ENCODE measurements at regions not wholly inside any gene's neighbourhood (a gene's known extent, or its start where the extent isn't known, plus 50 kb on each side); places are given as distances from the start of the nearest gene placed in this dataset.
"Not testable (repeated sequence)": the region's sequence is repeated elsewhere in the genome, so short reads cannot be mapped to it uniquely, and the experiment has no call there.

GRCh38 chr2:71923143-71923525 lies 224.5 kb downstream of the CYP26B1 start:
- no peak overlapping the region for H3K4me3 ChIP-seq (ENCODE audit: low read depth, low read length)
- in situ Hi-C loops (cut with HindIII; ENCODE audit: low sequenced_read_pairs) = no loop called here
- TF ChIP-seq CTCF (IDR thresholded peaks at IDR 0.05; ENCODE audit: low read depth, low read length, missing control alignments) = no peak
- DNase-seq (ENCODE audit: low read depth) = no peak

- no peak for DNase-seq (ENCODE audit: low read depth)
- no peak overlapping the region for H3K4me3 ChIP-seq (ENCODE audit: low read depth, low read length)
- TF ChIP-seq CTCF (IDR thresholded peaks at IDR 0.05; ENCODE audit: low read depth, low read length, missing control alignments) = no peak
- in situ Hi-C loops (cut with HindIII; ENCODE audit: low sequenced_read_pairs) = no loop called here
Measured at GRCh38 chr2:71922499-71923142, 225.0 kb downstream of the CYP26B1 start.

- DNase-seq (ENCODE audit: low read depth) = no peak
- no peak for TF ChIP-seq CTCF (IDR thresholded peaks at IDR 0.05; ENCODE audit: low read depth, low read length, missing control alignments)
Measured at GRCh38 chr2:71922091-71922490, 225.6 kb downstream of the CYP26B1 start.

GRCh38 chr2:71920819-71921218 lies 226.8 kb downstream of the CYP26B1 start:
- DNase-seq (ENCODE audit: low read depth); in situ Hi-C loops (cut with HindIII; ENCODE audit: low sequenced_read_pairs); H3K4me3 ChIP-seq (ENCODE audit: low read depth, low read length): not testable (repeated sequence)

More at GRCh38 chr2:71922091-71922490, 225.6 kb downstream of the CYP26B1 start:
- H3K4me3 ChIP-seq (ENCODE audit: low read depth, low read length) = no peak overlapping the region
- in situ Hi-C loops (cut with HindIII; ENCODE audit: low sequenced_read_pairs) = no loop called here

GRCh38 chr2:71919708-71920107 lies 228.0 kb downstream of the CYP26B1 start:
- TF ChIP-seq CTCF (IDR thresholded peaks at IDR 0.05; ENCODE audit: low read depth, low read length, missing control alignments) = no peak
- no peak overlapping the region for H3K4me3 ChIP-seq (ENCODE audit: low read depth, low read length)
- no peak for DNase-seq (ENCODE audit: low read depth)
- in situ Hi-C loops (cut with HindIII; ENCODE audit: low sequenced_read_pairs) = no loop called here

- no peak overlapping the region for H3K4me3 ChIP-seq (ENCODE audit: low read depth, low read length)
- in situ Hi-C loops (cut with HindIII; ENCODE audit: low sequenced_read_pairs) = no loop called here
- no peak for TF ChIP-seq CTCF (IDR thresholded peaks at IDR 0.05; ENCODE audit: low read depth, low read length, missing control alignments)
- DNase-seq (ENCODE audit: low read depth) = no peak
Measured at GRCh38 chr2:71910277-71910676, 237.4 kb downstream of the CYP26B1 start.

GRCh38 chr2:71908798-71909197 lies 238.9 kb downstream of the CYP26B1 start:
- no peak for DNase-seq (ENCODE audit: low read depth)
- in situ Hi-C loops (cut with HindIII; ENCODE audit: low sequenced_read_pairs) = no loop called here
- TF ChIP-seq CTCF (IDR thresholded peaks at IDR 0.05; ENCODE audit: low read depth, low read length, missing control alignments) = no peak
- no peak overlapping the region for H3K4me3 ChIP-seq (ENCODE audit: low read depth, low read length)
